ENCODE measurements at regions not wholly inside any gene's neighbourhood (a gene's known extent, or its start where the extent isn't known, plus 50 kb on each side); places are given as distances from the start of the nearest gene placed in this dataset.

DNA sequence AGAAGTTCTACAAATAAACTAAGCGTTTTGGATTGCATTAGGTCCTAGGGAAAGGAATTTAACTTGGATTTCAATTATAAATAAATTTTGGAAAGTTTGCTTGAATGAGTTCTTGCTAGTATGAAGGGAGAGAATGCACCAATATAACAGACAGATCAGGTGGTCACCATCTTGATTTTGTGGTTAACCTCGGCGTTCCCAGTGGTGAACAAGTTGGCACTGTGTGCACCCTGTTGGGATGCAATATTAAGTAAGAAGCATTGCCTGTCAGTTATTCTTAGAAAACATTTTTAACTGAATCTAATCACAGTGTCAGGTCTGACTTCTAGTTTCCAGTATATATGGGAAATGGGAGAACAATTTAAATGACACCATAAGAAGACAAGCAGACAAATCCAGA lies 673.4 kb downstream of the SLC4A3 start:
- H3F3A ChIP-seq (ENCODE audit: control insufficient read depth, insufficient read depth), result no peaks in the 10 kb centered on the region
- no peaks in the 10 kb centered on the region for H3K36me3 ChIP-seq (ENCODE audit: control insufficient read depth, low read length)
- no peaks in the 10 kb centered on the region for H4K20me1 ChIP-seq (ENCODE audit: control insufficient read depth, insufficient read depth, low read depth, low read length)
- no peaks in the 10 kb centered on the region for H3K9me2 ChIP-seq (replicated peaks; ENCODE audit: control insufficient read depth, low read length)
- no peak overlapping the region for H3K4me3 ChIP-seq (ENCODE audit: low read length)
- H3K4me1 ChIP-seq (ENCODE audit: control insufficient read depth, low read length), result no peaks in the 10 kb centered on the region
- no peaks in the 10 kb centered on the region for H3K27me3 ChIP-seq (ENCODE audit: control insufficient read depth, low read length)
- no peaks in the 10 kb centered on the region for H3K79me2 ChIP-seq (ENCODE audit: control insufficient read depth, low read length)
- no peak overlapping the region for H3K4me2 ChIP-seq (ENCODE audit: low read length)
- TF ChIP-seq EZH2phosphoT487 (IDR thresholded peaks at IDR 0.05; ENCODE audit: borderline replicate concordance, low read length) (no peak), CTCF (IDR thresholded peaks at IDR 0.05; ENCODE audit: low read depth, low read length, poor library complexity, severe bottlenecking) (no peak)
- H3K27ac ChIP-seq (ENCODE audit: low read depth, low read length), result no peak overlapping the region
- no peaks in the 10 kb centered on the region for H3K9me3 ChIP-seq (ENCODE audit: control insufficient read depth, insufficient read depth, low read length)

DNA sequence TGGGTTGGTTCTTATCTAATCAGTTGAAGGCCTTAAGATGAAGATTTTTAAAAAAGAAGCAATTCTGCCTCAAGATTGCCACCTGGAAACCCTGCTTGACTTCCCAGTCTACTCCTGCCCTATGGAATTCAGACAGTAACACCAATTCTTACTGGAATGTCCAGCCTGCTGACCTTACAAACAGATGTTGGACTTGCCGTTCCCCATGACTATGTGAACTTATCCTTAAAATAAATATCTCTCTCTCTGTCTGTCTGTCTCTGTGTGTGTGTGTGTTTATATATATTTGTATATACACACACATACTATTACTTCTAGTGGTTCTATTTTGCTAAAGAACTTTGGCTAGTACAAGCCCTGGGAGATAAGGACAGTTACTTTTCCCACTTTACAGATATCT lies 675.3 kb downstream of the SLC4A3 start:
- Histone ChIP-seq H3K79me2 (ENCODE audit: control insufficient read depth, low read length) (no peaks in the 10 kb centered on the region), H3K27me3 (ENCODE audit: control insufficient read depth, low read length) (no peaks in the 10 kb centered on the region), H3K36me3 (ENCODE audit: control insufficient read depth, low read length) (no peaks in the 10 kb centered on the region), H4K20me1 (ENCODE audit: control insufficient read depth, insufficient read depth, low read depth, low read length) (no peaks in the 10 kb centered on the region), H3K9me2 (replicated peaks; ENCODE audit: control insufficient read depth, low read length) (no peaks in the 10 kb centered on the region), H3K4me1 (ENCODE audit: control insufficient read depth, low read length) (no peaks in the 10 kb centered on the region), H3K9me3 (ENCODE audit: control insufficient read depth, insufficient read depth, low read length) (no peaks in the 10 kb centered on the region), H3K4me3 (ENCODE audit: low read length) (no peak overlapping the region), H3K4me2 (ENCODE audit: low read length) (no peak overlapping the region), H3K27ac (ENCODE audit: low read depth, low read length) (no peak overlapping the region), H3F3A (ENCODE audit: control insufficient read depth, insufficient read depth) (no peaks in the 10 kb centered on the region)
- TF ChIP-seq CTCF (IDR thresholded peaks at IDR 0.05; ENCODE audit: low read depth, low read length, poor library complexity, severe bottlenecking) (no peak), EZH2phosphoT487 (IDR thresholded peaks at IDR 0.05; ENCODE audit: borderline replicate concordance, low read length) (no peak)

DNA sequence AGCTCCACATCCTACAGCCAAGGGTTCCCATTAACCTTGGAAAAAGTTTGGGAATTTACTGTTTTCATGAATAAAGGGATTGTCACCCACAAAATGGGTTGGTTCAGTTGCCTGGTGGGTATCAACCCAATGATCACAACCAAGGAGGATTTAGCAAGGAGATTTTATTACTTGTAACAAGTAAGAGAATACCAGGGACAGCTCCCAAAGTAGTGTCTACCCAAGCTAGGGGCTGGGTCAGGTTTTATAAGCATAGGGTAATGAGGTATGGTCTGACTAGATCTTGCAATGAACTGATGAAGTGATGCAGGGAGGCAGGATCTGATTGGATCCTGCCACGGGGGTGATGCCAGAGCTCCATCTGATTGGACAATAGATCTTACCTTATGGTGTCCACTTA lies 681.8 kb downstream of the SLC4A3 start:
- H3K4me2 ChIP-seq (ENCODE audit: low read length), result no peak overlapping the region
- no peaks in the 10 kb centered on the region for H3K27me3 ChIP-seq (ENCODE audit: control insufficient read depth, low read length)
- no peak overlapping the region for H3K4me3 ChIP-seq (ENCODE audit: low read length)
- H3K36me3 ChIP-seq (ENCODE audit: control insufficient read depth, low read length), result no peaks in the 10 kb centered on the region
- H3K27ac ChIP-seq (ENCODE audit: low read depth, low read length), result no peak overlapping the region
- no peaks in the 10 kb centered on the region for H3K9me3 ChIP-seq (ENCODE audit: control insufficient read depth, insufficient read depth, low read length)
- H3K79me2 ChIP-seq (ENCODE audit: control insufficient read depth, low read length), result no peaks in the 10 kb centered on the region
- no peaks in the 10 kb centered on the region for H4K20me1 ChIP-seq (ENCODE audit: control insufficient read depth, insufficient read depth, low read depth, low read length)
- no peaks in the 10 kb centered on the region for H3F3A ChIP-seq (ENCODE audit: control insufficient read depth, insufficient read depth)
- H3K9me2 ChIP-seq (replicated peaks; ENCODE audit: control insufficient read depth, low read length), result no peaks in the 10 kb centered on the region
- no peaks in the 10 kb centered on the region for H3K4me1 ChIP-seq (ENCODE audit: control insufficient read depth, low read length)
- TF ChIP-seq EZH2phosphoT487 (IDR thresholded peaks at IDR 0.05; ENCODE audit: borderline replicate concordance, low read length), result no peak
- TF ChIP-seq CTCF (IDR thresholded peaks at IDR 0.05; ENCODE audit: low read depth, low read length, poor library complexity, severe bottlenecking), result no peak

DNA sequence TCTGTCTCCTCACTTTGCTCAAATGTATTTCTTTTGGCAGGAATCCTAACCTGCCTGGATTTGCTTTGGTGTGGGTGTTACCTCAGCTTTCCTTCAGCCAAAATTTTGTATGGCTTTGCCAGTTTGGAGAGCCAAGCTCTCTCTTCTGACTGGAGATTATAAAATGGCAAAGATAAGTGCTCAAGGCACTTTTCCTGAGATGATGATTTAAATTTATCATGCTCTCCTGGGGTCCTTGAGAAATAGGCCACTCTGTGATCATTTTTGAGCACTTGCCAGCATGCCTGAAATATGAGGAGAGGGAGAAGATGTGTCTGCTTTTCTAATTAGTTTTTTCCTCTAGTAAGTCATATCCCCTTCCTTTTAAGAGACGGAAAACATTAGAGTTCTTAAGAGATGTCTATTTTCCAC lies 683.0 kb downstream of the SLC4A3 start:
- Histone ChIP-seq H3K4me3 (ENCODE audit: low read length) (no peak overlapping the region), H3K4me2 (ENCODE audit: low read length) (no peak overlapping the region), H3K27ac (ENCODE audit: low read depth, low read length) (no peak overlapping the region), H3K36me3 (ENCODE audit: control insufficient read depth, low read length) (no peaks in the 10 kb centered on the region), H4K20me1 (ENCODE audit: control insufficient read depth, insufficient read depth, low read depth, low read length) (no peaks in the 10 kb centered on the region), H3K9me3 (ENCODE audit: control insufficient read depth, insufficient read depth, low read length) (no peaks in the 10 kb centered on the region), H3K9me2 (replicated peaks; ENCODE audit: control insufficient read depth, low read length) (no peaks in the 10 kb centered on the region), H3K79me2 (ENCODE audit: control insufficient read depth, low read length) (no peaks in the 10 kb centered on the region), H3K4me1 (ENCODE audit: control insufficient read depth, low read length) (no peaks in the 10 kb centered on the region), H3K27me3 (ENCODE audit: control insufficient read depth, low read length) (no peaks in the 10 kb centered on the region), H3F3A (ENCODE audit: control insufficient read depth, insufficient read depth) (no peaks in the 10 kb centered on the region)
- TF ChIP-seq EZH2phosphoT487 (IDR thresholded peaks at IDR 0.05; ENCODE audit: borderline replicate concordance, low read length) (no peak), CTCF (IDR thresholded peaks at IDR 0.05; ENCODE audit: low read depth, low read length, poor library complexity, severe bottlenecking) (no peak)
